ENCODE measurements at regions not wholly inside any gene's neighbourhood (a gene's known extent, or its start where the extent isn't known, plus 50 kb on each side); places are given as distances from the start of the nearest gene placed in this dataset.

- no peak overlapping the region for H3K27ac ChIP-seq (ENCODE audit: low read length in 2 of 2)
- Mint-ChIP-seq H3K4me1 (peaks cover 15% of the 10 kb centered on the region), H3K9me3 (ENCODE audit: insufficient read depth) (no peaks in the 10 kb centered on the region), H3K4me3 (peak overlapping the region; percentile 20), H3K27ac (no peak overlapping the region), H3K27me3 (no peaks in the 10 kb centered on the region)
- H3K79me2 ChIP-seq (ENCODE audit: control insufficient read depth, insufficient read depth, low read length) = no peaks in the 10 kb centered on the region
- no peaks in the 10 kb centered on the region for H4K20me1 ChIP-seq (ENCODE audit: control insufficient read depth, insufficient read depth, low read length, poor library complexity, severe bottlenecking)
- ATAC-seq (ENCODE audit: low read depth) = no peak
- ChIA-PET POLR2A (no interaction called here), CTCF (no interaction called here)
- peaks cover 12 to 15% of the 10 kb centered on the region in 2 donors for H3K4me1 ChIP-seq (ENCODE audit: control insufficient read depth in 2 of 2, insufficient read depth in 2 of 2, low read length in 2 of 2)
- 0% methylated on average over 1 of the region's 2 CpGs for WGBS (ENCODE audit: insufficient coverage)
- DNase-seq = no peak
- no peak overlapping the region for H3K4me3 ChIP-seq (ENCODE audit: control extremely low read depth in 1 of 5, extremely low read depth in 1 of 5, insufficient read depth in 1 of 5, low read depth in 2 of 5, low read length in 4 of 5)
- H3K27me3 ChIP-seq (replicated peaks in 1 of 4; ENCODE audit: control extremely low read depth in 1 of 4, control insufficient read depth in 3 of 4, insufficient read depth in 4 of 4, low read length in 3 of 4) = no peaks in the 10 kb centered on the region
- intact Hi-C loops (cut with micrococcal nuclease) = loop anchor here (10.0 kb wide), 1 partner anchor 100 kb away; no protein-coding TSS in a partner anchor
- H3K36me3 ChIP-seq (replicated peaks in 1 of 2; ENCODE audit: control extremely low read depth in 1 of 2, control insufficient read depth in 1 of 2, extremely low read depth in 1 of 2, insufficient read depth in 2 of 2, low read length in 1 of 2) = no peaks in the 10 kb centered on the region
- TF ChIP-seq CTCF (IDR thresholded peaks at IDR 0.05) (no peak), EZH2 (IDR thresholded peaks at IDR 0.05; ENCODE audit: borderline replicate concordance, insufficient read depth, low read depth, low read length, poor library complexity, severe bottlenecking) (no peak)
- H2AFZ ChIP-seq (ENCODE audit: insufficient read depth, low read depth, low read length, poor library complexity, severe bottlenecking) = no peak overlapping the region
- H3K4me2 ChIP-seq (replicated peaks; ENCODE audit: low read depth, low read length, poor library complexity, severe bottlenecking) = peak overlapping the region; percentile 24
- H3K9ac ChIP-seq (ENCODE audit: low read length) = no peak overlapping the region
- H3K9me3 ChIP-seq (ENCODE audit: control extremely low read depth in 1 of 3, control insufficient read depth in 2 of 3, insufficient read depth in 1 of 3, low read length in 2 of 3) = peaks cover 0 to 1% (median 0%) of the 10 kb centered on the region in 3 donors
These were observed 243.7 kb downstream of the BCAT1 start for GRCh38 chr12:24705216-24705615.

GRCh38 chr12:24701343-24701742 lies 247.6 kb downstream of the BCAT1 start:
- Histone ChIP-seq H4K20me1 (ENCODE audit: control insufficient read depth, insufficient read depth, low read length, poor library complexity, severe bottlenecking) (no peaks in the 10 kb centered on the region), H3K4me2 (replicated peaks; ENCODE audit: low read depth, low read length, poor library complexity, severe bottlenecking) (no peak overlapping the region), H3K27ac (ENCODE audit: low read length in 2 of 2) (no peak overlapping the region), H3K4me1 (ENCODE audit: control insufficient read depth in 2 of 2, insufficient read depth in 2 of 2, low read length in 2 of 2) (peaks cover 12 to 15% of the 10 kb centered on the region in 2 donors), H3K36me3 (replicated peaks in 1 of 2; ENCODE audit: control extremely low read depth in 1 of 2, control insufficient read depth in 1 of 2, extremely low read depth in 1 of 2, insufficient read depth in 2 of 2, low read length in 1 of 2) (no peaks in the 10 kb centered on the region), H3K9me3 (ENCODE audit: control extremely low read depth in 1 of 3, control insufficient read depth in 2 of 3, insufficient read depth in 1 of 3, low read length in 2 of 3) (peaks cover 0 to 1% (median 0%) of the 10 kb centered on the region in 3 donors), H3K79me2 (ENCODE audit: control insufficient read depth, insufficient read depth, low read length) (no peaks in the 10 kb centered on the region), H3K27me3 (replicated peaks in 1 of 4; ENCODE audit: control extremely low read depth in 1 of 4, control insufficient read depth in 3 of 4, insufficient read depth in 4 of 4, low read length in 3 of 4) (no peaks in the 10 kb centered on the region), H3K9ac (ENCODE audit: low read length) (no peak overlapping the region), H2AFZ (ENCODE audit: insufficient read depth, low read depth, low read length, poor library complexity, severe bottlenecking) (no peak overlapping the region), H3K4me3 (ENCODE audit: control extremely low read depth in 1 of 5, extremely low read depth in 1 of 5, insufficient read depth in 1 of 5, low read depth in 2 of 5, low read length in 4 of 5) (no peak overlapping the region)
- ATAC-seq (ENCODE audit: low read depth) = no peak
- H3K4me1 Mint-ChIP-seq = peaks cover 15% of the 10 kb centered on the region
- no peak overlapping the region for H3K27ac Mint-ChIP-seq
- H3K9me3 Mint-ChIP-seq (ENCODE audit: insufficient read depth) = no peaks in the 10 kb centered on the region
- H3K4me3 Mint-ChIP-seq = no peak overlapping the region
- POLR2A ChIA-PET = no interaction called here
- TF ChIP-seq CTCF (IDR thresholded peaks at IDR 0.05) (no peak), EZH2 (IDR thresholded peaks at IDR 0.05; ENCODE audit: borderline replicate concordance, insufficient read depth, low read depth, low read length, poor library complexity, severe bottlenecking) (no peak)
- WGBS (ENCODE audit: insufficient coverage) = 70% methylated on average over 2 of the region's 3 CpGs
- DNase-seq = no peak
- intact Hi-C loops (cut with micrococcal nuclease) = loop anchor here (10.0 kb wide), 1 partner anchor 97 kb away; no protein-coding TSS in a partner anchor
- H3K27me3 Mint-ChIP-seq = no peaks in the 10 kb centered on the region
- CTCF ChIA-PET = no interaction called here
